ENCODE measurements at regions not wholly inside any gene's neighbourhood (a gene's known extent, or its start where the extent isn't known, plus 50 kb on each side); places are given as distances from the start of the nearest gene placed in this dataset.

GRCh38 chr12:85626784-85627171, 209.4 kb downstream of the RASSF9 start:
- Histone ChIP-seq H3K27ac (ENCODE audit: extremely low read length, insufficient read depth, low read length) (no peak overlapping the region), H3K79me2 (ENCODE audit: insufficient read depth, low read length) (no peaks in the 10 kb centered on the region), H3K4me1 (ENCODE audit: insufficient read depth, low read length) (no peaks in the 10 kb centered on the region), H2AFZ (ENCODE audit: low read length) (no peak overlapping the region), H3K27me3 (ENCODE audit: control insufficient read depth in 1 of 2, insufficient read depth in 2 of 2, low read length in 2 of 2) (no peaks in the 10 kb centered on the region), H3K9me3 (ENCODE audit: low read length) (no peaks in the 10 kb centered on the region), H3K36me3 (replicated peaks in 1 of 2; ENCODE audit: control insufficient read depth in 1 of 2, insufficient read depth in 2 of 2, low read length in 2 of 2) (no peaks in the 10 kb centered on the region), H4K20me1 (ENCODE audit: insufficient read depth, low read length) (no peaks in the 10 kb centered on the region), H3K9ac (ENCODE audit: insufficient read depth, low read depth, low read length) (no peak overlapping the region), H3K4me2 (ENCODE audit: low read depth, low read length) (no peak overlapping the region), H3K4me3 (replicated peaks in 1 of 3; ENCODE audit: insufficient read depth in 1 of 3, low read depth in 2 of 3, low read length in 3 of 3) (no peak overlapping the region)
- no peak for TF ChIP-seq SMARCC2 (IDR thresholded peaks at IDR 0.05)
- no peak for TF ChIP-seq GRHL1 (CRISPR knock-in tag; conservative IDR thresholded peaks at IDR 0.05)
- no peak for TF ChIP-seq ZNF792 (CRISPR knock-in tag; IDR thresholded peaks at IDR 0.05)
- TF ChIP-seq ADNP (CRISPR knock-in tag; IDR thresholded peaks at IDR 0.05): no peak
- TF ChIP-seq SMAD9 (CRISPR knock-in tag; IDR thresholded peaks at IDR 0.05): no peak
- TF ChIP-seq PCBP1 (IDR thresholded peaks at IDR 0.05; ENCODE audit: borderline replicate concordance, low read depth, low read length): no peak
- no peak for TF ChIP-seq ZNF841 (CRISPR knock-in tag; IDR thresholded peaks at IDR 0.05; ENCODE audit: borderline replicate concordance)
- no peak for TF ChIP-seq CCAR2 (optimal IDR thresholded peaks at IDR 0.05; ENCODE audit: low read depth, low read length)
- TF ChIP-seq ZBTB7B (CRISPR knock-in tag; IDR thresholded peaks at IDR 0.05): no peak
- TF ChIP-seq CHD4 (IDR thresholded peaks at IDR 0.05; ENCODE audit: borderline replicate concordance, low read length): no peak
- TF ChIP-seq TSC22D2 (CRISPR knock-in tag; IDR thresholded peaks at IDR 0.05; ENCODE audit: borderline replicate concordance): no peak
- no peak for TF ChIP-seq HOXA5 (CRISPR knock-in tag; IDR thresholded peaks at IDR 0.05)
- no peak for TF ChIP-seq NFRKB (IDR thresholded peaks at IDR 0.05)
- TF ChIP-seq AGO1 (IDR thresholded peaks at IDR 0.05; ENCODE audit: low read depth, low read length, poor library complexity, severe bottlenecking): no peak
- TF ChIP-seq RXRA (CRISPR knock-in tag; IDR thresholded peaks at IDR 0.05): no peak
- TF ChIP-seq ZBTB21 (CRISPR knock-in tag; IDR thresholded peaks at IDR 0.05): no peak
- no peak for TF ChIP-seq ZNF546 (CRISPR knock-in tag; conservative IDR thresholded peaks at IDR 0.05)
- no peak for ATAC-seq
- CTCF ChIA-PET (ENCODE audit: low intra/inter-chr PET ratio, low total read pairs): no interaction called here
- POLR2A ChIA-PET: no interaction called here
- in situ Hi-C loops (cut with HindIII; ENCODE audit: extremely low pct_ligation_motif_present, low pct_unique_long_range_greater_than_20kb): no loop called here
- FAIRE-seq: no peak
- intact Hi-C loops (cut with micrococcal nuclease; ENCODE audit: unreplicated experiment): no loop called here
- DNase-seq (ENCODE audit: low spot score): no peak
- WGBS (ENCODE audit: low lambda C conversion rate): 0% methylated on average over 1 of the region's 1 CpG
- no TSS peak for BruUV-seq (replicated peaks)

All from HepG2 (cell line).